Keratinocyte (primary cell): ENCODE measurements at regions not wholly inside any gene's neighbourhood (a gene's known extent, or its start where the extent isn't known, plus 50 kb on each side); places are given as distances from the start of the nearest gene placed in this dataset.

ENCODE experiments used
- DNase-seq: peaks from one replicate; pipeline ENCODE4 v3.0.0-alpha.2; 2011; ENCODE audit warnings: low read depth, missing footprints, low spot score
- FAIRE-seq: peaks from 2 replicates; lab custom pipeline; 2011; peaks lifted over from hg19 to GRCh38; lab: Jason Lieb, UNC
- H2AFZ ChIP-seq: 2 replicates; pipeline ENCODE4 v1.6.0; 2012; ENCODE audit warnings: low read length, control low read depth, inconsistent platforms; ENCODE audit not compliant: control insufficient read depth
- H3K27ac ChIP-seq: 2 replicates; pipeline ENCODE4 v1.5.1; 2011; ENCODE audit warnings: low read length; ENCODE audit not compliant: control insufficient read depth, insufficient read depth
- H3K27me3 ChIP-seq: 3 replicates; pipeline ENCODE4 v1.6.0; 2011; ENCODE audit warnings: low read length; ENCODE audit not compliant: control insufficient read depth, insufficient read depth; ENCODE audit errors: extremely low read depth
- H3K36me3 ChIP-seq, 2 experiments: 2 replicates in 1 of 2; 3 replicates in 1 of 2; pipeline ENCODE4 v1.5.1; 2011; ENCODE audit warnings: low read length in 2 of 2, mild to moderate bottlenecking in 1 of 2; ENCODE audit not compliant: control insufficient read depth in 2 of 2, insufficient read depth in 2 of 2; ENCODE audit errors: extremely low read depth in 1 of 2
- H3K4me1 ChIP-seq: 3 replicates; pipeline ENCODE4 v1.5.1; 2011; ENCODE audit warnings: low read length; ENCODE audit not compliant: control insufficient read depth, insufficient read depth; ENCODE audit errors: extremely low read depth
- H3K4me2 ChIP-seq: 3 replicates; pipeline ENCODE4 v1.6.0; 2011; ENCODE audit warnings: low read depth, low read length; ENCODE audit not compliant: control insufficient read depth, insufficient read depth; ENCODE audit errors: extremely low read depth
- H3K4me3 ChIP-seq, 3 experiments: fragments of 200-600 bp in 1 of 3; sonication (generic) in 1 of 3; 2 replicates in 2 of 3; 3 replicates in 1 of 3; pipeline ENCODE4 v1.5.1; 2011 to 2016; ENCODE audit warnings: low read length in 3 of 3, mild to moderate bottlenecking in 3 of 3, control low read depth in 2 of 3, inconsistent platforms in 1 of 3, low read depth in 1 of 3, mixed read lengths in 1 of 3, mixed run types in 1 of 3, moderate library complexity in 1 of 3; ENCODE audit not compliant: control insufficient read depth in 2 of 3, insufficient read depth in 2 of 3; ENCODE audit errors: extremely low read depth in 1 of 3
- H3K79me2 ChIP-seq: 2 replicates; pipeline ENCODE4 v1.6.0; 2012; ENCODE audit warnings: low read length; ENCODE audit not compliant: control insufficient read depth, insufficient read depth
- H3K9ac ChIP-seq: 3 replicates; pipeline ENCODE4 v1.6.0; 2011; ENCODE audit warnings: low read length; ENCODE audit not compliant: control insufficient read depth, insufficient read depth; ENCODE audit errors: extremely low read depth
- H3K9me1 ChIP-seq: 3 replicates; pipeline ENCODE4 v1.6.0; 2011; ENCODE audit warnings: low read length; ENCODE audit not compliant: control insufficient read depth, insufficient read depth; ENCODE audit errors: extremely low read depth
- H3K9me3 ChIP-seq: 2 replicates; pipeline ENCODE4 v1.5.1; 2012; ENCODE audit warnings: low read depth, low read length; ENCODE audit not compliant: control insufficient read depth
- H4K20me1 ChIP-seq: 3 replicates; pipeline ENCODE4 v1.6.0; 2011; ENCODE audit warnings: low read length; ENCODE audit not compliant: control insufficient read depth, insufficient read depth; ENCODE audit errors: extremely low read depth
- EZH2 ChIP-seq: IDR thresholded peaks from one replicate; pipeline ENCODE4 v1.6.1; 2012; ENCODE audit warnings: inconsistent platforms, mild to moderate bottlenecking, low read length, moderate library complexity
- dilution Hi-C: fragments of 300-500 bp; cut with MboI; formaldehyde crosslinking; loops from one replicate; pipeline ENCODE4 v1.7.0; 2020; ENCODE audit warnings: low sequenced_read_pairs; ENCODE audit not compliant: extremely low pct_ligation_motif_present
- TF ChIP-seq, protein P1 (sequence below), 3 experiments: IDR thresholded peaks in 1 of 3; conservative IDR thresholded peaks in 1 of 3; optimal IDR thresholded peaks in 1 of 3; 2 replicates in 2 of 3; 3 replicates in 1 of 3; pipeline versions ENCODE3 to v1.5.1; 2011; ENCODE audit warnings: low read length in 3 of 3, mild to moderate bottlenecking in 3 of 3, moderate library complexity in 2 of 3, control low read depth in 1 of 3, inconsistent platforms in 1 of 3; ENCODE audit not compliant: insufficient read depth in 2 of 3; ENCODE audit errors: extremely low read depth in 1 of 3

DNA sequence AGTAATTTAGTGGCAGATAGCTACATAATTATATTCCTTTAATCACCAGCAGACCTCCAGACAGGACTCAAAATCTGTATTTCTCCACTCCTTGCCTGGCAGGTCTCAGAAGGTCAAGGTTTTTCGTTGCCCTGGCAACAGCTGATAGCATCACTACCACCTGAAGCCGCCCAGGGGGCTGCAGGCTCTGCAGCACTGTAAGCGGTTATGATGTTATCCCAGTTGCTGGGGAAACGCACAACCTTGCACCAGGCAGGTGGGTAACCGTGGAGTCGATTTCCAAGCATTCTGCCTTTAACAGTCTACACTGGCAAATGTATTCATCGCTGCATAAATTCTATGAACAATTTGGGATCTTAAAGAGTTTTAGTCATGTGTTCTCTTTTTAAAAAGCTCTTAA lies 756.3 kb downstream of the NTRK3 start:
- no peaks in the 10 kb centered on the region for H4K20me1 ChIP-seq

DNA sequence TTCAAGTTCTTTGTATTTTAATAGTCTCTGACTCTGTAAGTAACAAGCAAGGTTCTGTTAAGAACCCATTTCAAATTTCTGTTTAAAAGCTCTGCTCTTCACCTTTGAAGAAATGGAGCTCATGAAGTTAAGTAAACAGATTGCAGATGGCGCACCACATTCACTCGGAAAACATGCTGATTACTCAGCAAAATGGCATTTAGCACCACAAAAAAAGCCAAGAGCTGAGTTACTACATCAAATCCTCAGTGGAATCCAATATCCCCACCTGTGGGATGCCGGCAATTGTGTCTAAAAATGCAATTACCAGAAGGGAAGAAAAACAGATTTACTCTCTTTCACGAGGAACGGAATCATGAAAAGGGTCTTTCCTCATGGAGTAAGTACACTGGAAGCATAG lies 758.0 kb downstream of the NTRK3 start:
- Histone ChIP-seq H4K20me1 (no peaks in the 10 kb centered on the region), H3K4me2 (no peak overlapping the region), H3K27me3 (no peaks in the 10 kb centered on the region), H3K79me2 (no peaks in the 10 kb centered on the region), H3K4me1 (no peaks in the 10 kb centered on the region), H3K36me3 (no peaks in the 10 kb centered on the region), H2AFZ (no peak overlapping the region), H3K9me3 (no peaks in the 10 kb centered on the region), H3K9ac (no peak overlapping the region), H3K9me1 (no peaks in the 10 kb centered on the region), H3K27ac (no peak overlapping the region), H3K4me3 (no peak overlapping the region)
- no peak for DNase-seq
- dilution Hi-C loops = no loop called here
- no peak for FAIRE-seq
- TF ChIP-seq, protein P1, sequence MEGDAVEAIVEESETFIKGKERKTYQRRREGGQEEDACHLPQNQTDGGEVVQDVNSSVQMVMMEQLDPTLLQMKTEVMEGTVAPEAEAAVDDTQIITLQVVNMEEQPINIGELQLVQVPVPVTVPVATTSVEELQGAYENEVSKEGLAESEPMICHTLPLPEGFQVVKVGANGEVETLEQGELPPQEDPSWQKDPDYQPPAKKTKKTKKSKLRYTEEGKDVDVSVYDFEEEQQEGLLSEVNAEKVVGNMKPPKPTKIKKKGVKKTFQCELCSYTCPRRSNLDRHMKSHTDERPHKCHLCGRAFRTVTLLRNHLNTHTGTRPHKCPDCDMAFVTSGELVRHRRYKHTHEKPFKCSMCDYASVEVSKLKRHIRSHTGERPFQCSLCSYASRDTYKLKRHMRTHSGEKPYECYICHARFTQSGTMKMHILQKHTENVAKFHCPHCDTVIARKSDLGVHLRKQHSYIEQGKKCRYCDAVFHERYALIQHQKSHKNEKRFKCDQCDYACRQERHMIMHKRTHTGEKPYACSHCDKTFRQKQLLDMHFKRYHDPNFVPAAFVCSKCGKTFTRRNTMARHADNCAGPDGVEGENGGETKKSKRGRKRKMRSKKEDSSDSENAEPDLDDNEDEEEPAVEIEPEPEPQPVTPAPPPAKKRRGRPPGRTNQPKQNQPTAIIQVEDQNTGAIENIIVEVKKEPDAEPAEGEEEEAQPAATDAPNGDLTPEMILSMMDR (optimal IDR thresholded peaks at IDR 0.05 in 1 of 3, IDR thresholded peaks at IDR 0.05 in 1 of 3, conservative IDR thresholded peaks at IDR 0.05 in 1 of 3; ENCODE audit: extremely low read depth in 1 of 3, insufficient read depth in 2 of 3, low read length in 3 of 3) = no peak
- TF ChIP-seq EZH2 = no peak

More for the DNA sequence above, 756.3 kb downstream of the NTRK3 start:
- DNase-seq = no peak
- no peaks in the 10 kb centered on the region for H3K9me1 ChIP-seq
- no peak overlapping the region for H3K9ac ChIP-seq
- no peaks in the 10 kb centered on the region for H3K4me1 ChIP-seq
- no peak for FAIRE-seq
- H3K4me2 ChIP-seq = no peak overlapping the region
- no peak overlapping the region for H3K4me3 ChIP-seq
- no peaks in the 10 kb centered on the region for H3K79me2 ChIP-seq
- no peak overlapping the region for H3K27ac ChIP-seq
- H3K36me3 ChIP-seq = no peaks in the 10 kb centered on the region
- TF ChIP-seq, protein P1 (optimal IDR thresholded peaks at IDR 0.05 in 1 of 3, IDR thresholded peaks at IDR 0.05 in 1 of 3, conservative IDR thresholded peaks at IDR 0.05 in 1 of 3; ENCODE audit: extremely low read depth in 1 of 3, insufficient read depth in 2 of 3, low read length in 3 of 3) = no peak
- no peak for TF ChIP-seq EZH2
- H3K27me3 ChIP-seq = no peaks in the 10 kb centered on the region
- dilution Hi-C loops = no loop called here
- H3K9me3 ChIP-seq = no peaks in the 10 kb centered on the region
- no peak overlapping the region for H2AFZ ChIP-seq
